K562 (cell line): ENCODE measurements at regions not wholly inside any gene's neighbourhood (a gene's known extent, or its start where the extent isn't known, plus 50 kb on each side); places are given as distances from the start of the nearest gene placed in this dataset.

Source experiments
- CBFB ChIP-seq: sonication (generic); formaldehyde crosslinking; IDR thresholded peaks from 2 replicates; pipeline ENCODE4 v1.4.0; 2020; ENCODE audit warnings: mild to moderate bottlenecking, missing genetic modification reagents
- ETS2 ChIP-seq: IDR thresholded peaks from 2 replicates; pipeline ENCODE4 v1.6.1; 2016; ENCODE audit warnings: borderline replicate concordance, missing genetic modification characterization, mild to moderate bottlenecking, moderate library complexity, missing compliant biosample characterization; ENCODE audit not compliant: poor library complexity, severe bottlenecking
- MAFF ChIP-seq: IDR thresholded peaks from 2 replicates; pipeline ENCODE4 v1.6.1; 2012; ENCODE audit warnings: low read length, improper control_type of control experiment
- RB1 ChIP-seq: fragments of 450-650 bp; IDR thresholded peaks from 2 replicates; pipeline ENCODE4 v1.6.1; 2017; ENCODE audit warnings: low read depth, mild to moderate bottlenecking
- RUNX1 ChIP-seq: sonication (generic); IDR thresholded peaks from 2 replicates; pipeline ENCODE4 v1.6.1; 2016; ENCODE audit warnings: antibody characterized with exemption, low read depth
- TEAD4 ChIP-seq, 2 experiments: sonication (generic) in 1 of 2; formaldehyde crosslinking in 1 of 2; IDR thresholded peaks; 2 replicates each; pipeline versions ENCODE4 v1.6.1 to v1.8.0; 2012 to 2022; ENCODE audit warnings: borderline replicate concordance in 1 of 2, inconsistent platforms in 1 of 2, low read length in 1 of 2, mild to moderate bottlenecking in 1 of 2, missing genetic modification reagents in 1 of 2
- TSC22D4 ChIP-seq: fragments of 450-650 bp; IDR thresholded peaks from 2 replicates; pipeline ENCODE4 v1.6.1; 2016; ENCODE audit warnings: missing genetic modification characterization, missing biosample characterization, control low read depth
- XRCC4 ChIP-seq: IDR thresholded peaks from one replicate; pipeline ENCODE4 v1.6.1; 2011; ENCODE audit not compliant: insufficient read depth, insufficient read length; ENCODE audit errors: extremely low read depth
- ZNF583 ChIP-seq: fragments of 250-450 bp; sonication (Bioruptor Pico); IDR thresholded peaks from 2 replicates; pipeline ENCODE4 v1.4.0; 2020
- TF ChIP-seq, protein P1 (sequence below): fragments of 200-800 bp; sonication (Bioruptor generic); IDR thresholded peaks from 2 replicates; pipeline ENCODE4 v1.6.1; 2017; ENCODE audit warnings: missing genetic modification characterization, missing compliant biosample characterization

DNA sequence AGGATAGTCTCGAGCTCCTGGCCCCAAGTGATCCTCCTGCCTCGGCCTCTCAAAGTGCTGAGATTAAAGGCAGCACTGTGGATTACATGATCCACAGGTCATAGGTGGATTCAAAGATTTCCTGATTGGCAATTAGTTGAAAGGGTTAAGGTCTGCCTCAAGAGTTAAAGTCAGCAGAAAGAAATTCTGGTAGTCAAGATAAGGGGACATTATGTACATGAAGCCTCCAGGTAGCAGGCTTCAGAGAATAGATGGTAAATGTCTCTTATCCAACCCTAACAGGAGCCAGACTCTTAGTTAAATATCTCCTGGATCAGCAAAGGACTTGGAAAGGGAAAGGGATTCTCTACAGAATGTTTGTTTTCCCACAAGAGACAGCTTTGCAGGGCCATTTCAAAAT is 93.7 kb downstream of the SKIDA1 start (continued):
- TF ChIP-seq, protein P1, sequence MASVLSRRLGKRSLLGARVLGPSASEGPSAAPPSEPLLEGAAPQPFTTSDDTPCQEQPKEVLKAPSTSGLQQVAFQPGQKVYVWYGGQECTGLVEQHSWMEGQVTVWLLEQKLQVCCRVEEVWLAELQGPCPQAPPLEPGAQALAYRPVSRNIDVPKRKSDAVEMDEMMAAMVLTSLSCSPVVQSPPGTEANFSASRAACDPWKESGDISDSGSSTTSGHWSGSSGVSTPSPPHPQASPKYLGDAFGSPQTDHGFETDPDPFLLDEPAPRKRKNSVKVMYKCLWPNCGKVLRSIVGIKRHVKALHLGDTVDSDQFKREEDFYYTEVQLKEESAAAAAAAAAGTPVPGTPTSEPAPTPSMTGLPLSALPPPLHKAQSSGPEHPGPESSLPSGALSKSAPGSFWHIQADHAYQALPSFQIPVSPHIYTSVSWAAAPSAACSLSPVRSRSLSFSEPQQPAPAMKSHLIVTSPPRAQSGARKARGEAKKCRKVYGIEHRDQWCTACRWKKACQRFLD: no peak
- TF ChIP-seq ZNF583 (CRISPR knock-in tag) (no peak), ETS2 (tag) (no peak), TSC22D4 (tag) (no peak), MAFF (no peak), RB1 (no peak), XRCC4 (no peak), TEAD4 (IDR thresholded peaks at IDR 0.05; ENCODE audit: low read length) (0 out of 2 replicates have a peak, but pooled peaks have one; percentile 15), TEAD4 (CRISPR knock-in tag; IDR thresholded peaks at IDR 0.05; ENCODE audit: borderline replicate concordance) (no peak), CBFB (no peak), RUNX1 (no peak)
- TF ChIP-seq, all 486 proteins: peak for 8
